HG03442 (cell line): ENCODE measurements at regions not wholly inside any gene's neighbourhood (a gene's known extent, or its start where the extent isn't known, plus 50 kb on each side); places are given as distances from the start of the nearest gene placed in this dataset.
"Not testable (repeated sequence)": the region's sequence is repeated elsewhere in the genome, so short reads cannot be mapped to it uniquely, and the experiment has no call there.

Experiments used
- ATAC-seq: cut with Tn5 transposase; IDR thresholded peaks from one replicate; pipeline ENCODE4 v1.9.1; 2021; ENCODE audit warnings: mild to moderate bottlenecking, moderate library complexity; ENCODE audit not compliant: unreplicated experiment

- ATAC-seq: no peak
These were observed 352.4 kb downstream of the SOCS6 start for GRCh38 chr18:70641156-70641775.

- ATAC-seq: no peak
These were observed 351.6 kb downstream of the SOCS6 start for GRCh38 chr18:70640336-70640887.

- no peak for ATAC-seq
These were observed 348.1 kb downstream of the SOCS6 start for GRCh38 chr18:70636991-70637390.

- ATAC-seq: no peak
These were observed 345.8 kb downstream of the SOCS6 start for GRCh38 chr18:70634576-70635147.

- ATAC-seq: no peak
These were observed 338.4 kb downstream of the SOCS6 start for GRCh38 chr18:70627182-70627802.

GRCh38 chr18:70622622-70623419 lies 334.0 kb downstream of the SOCS6 start:
- ATAC-seq: no peak

- ATAC-seq: no peak
These were observed 332.9 kb downstream of the SOCS6 start for GRCh38 chr18:70621710-70622109.

- ATAC-seq: no peak
These were observed 332.2 kb downstream of the SOCS6 start for GRCh38 chr18:70620837-70621612.

- no peak for ATAC-seq
These were observed 328.3 kb downstream of the SOCS6 start for GRCh38 chr18:70617020-70617763.

GRCh38 chr18:70600225-70600925 lies 311.5 kb downstream of the SOCS6 start:
- no peak for ATAC-seq

- no peak for ATAC-seq
These were observed 309.6 kb downstream of the SOCS6 start for GRCh38 chr18:70598406-70598805.

GRCh38 chr18:70582981-70583380 lies 294.1 kb downstream of the SOCS6 start:
- no peak for ATAC-seq

- no peak for ATAC-seq
These were observed 289.6 kb downstream of the SOCS6 start for GRCh38 chr18:70578480-70578879.

- ATAC-seq: no peak
These were observed 288.2 kb downstream of the SOCS6 start for GRCh38 chr18:70577023-70577420.

GRCh38 chr18:70576276-70577022 lies 287.6 kb downstream of the SOCS6 start:
- ATAC-seq: no peak

- not testable (repeated sequence) for ATAC-seq
These were observed 286.1 kb downstream of the SOCS6 start for GRCh38 chr18:70574951-70575350.

GRCh38 chr18:70569647-70570046 lies 280.8 kb downstream of the SOCS6 start:
- not testable (repeated sequence) for ATAC-seq

GRCh38 chr18:70559446-70559845 lies 270.6 kb downstream of the SOCS6 start:
- ATAC-seq: no peak

GRCh38 chr18:70558371-70558770 lies 269.5 kb downstream of the SOCS6 start:
- ATAC-seq: no peak
